ENCODE measurements at regions not wholly inside any gene's neighbourhood (a gene's known extent, or its start where the extent isn't known, plus 50 kb on each side); places are given as distances from the start of the nearest gene placed in this dataset.
"Not testable (repeated sequence)": the region's sequence is repeated elsewhere in the genome, so short reads cannot be mapped to it uniquely, and the experiment has no call there.

DNA sequence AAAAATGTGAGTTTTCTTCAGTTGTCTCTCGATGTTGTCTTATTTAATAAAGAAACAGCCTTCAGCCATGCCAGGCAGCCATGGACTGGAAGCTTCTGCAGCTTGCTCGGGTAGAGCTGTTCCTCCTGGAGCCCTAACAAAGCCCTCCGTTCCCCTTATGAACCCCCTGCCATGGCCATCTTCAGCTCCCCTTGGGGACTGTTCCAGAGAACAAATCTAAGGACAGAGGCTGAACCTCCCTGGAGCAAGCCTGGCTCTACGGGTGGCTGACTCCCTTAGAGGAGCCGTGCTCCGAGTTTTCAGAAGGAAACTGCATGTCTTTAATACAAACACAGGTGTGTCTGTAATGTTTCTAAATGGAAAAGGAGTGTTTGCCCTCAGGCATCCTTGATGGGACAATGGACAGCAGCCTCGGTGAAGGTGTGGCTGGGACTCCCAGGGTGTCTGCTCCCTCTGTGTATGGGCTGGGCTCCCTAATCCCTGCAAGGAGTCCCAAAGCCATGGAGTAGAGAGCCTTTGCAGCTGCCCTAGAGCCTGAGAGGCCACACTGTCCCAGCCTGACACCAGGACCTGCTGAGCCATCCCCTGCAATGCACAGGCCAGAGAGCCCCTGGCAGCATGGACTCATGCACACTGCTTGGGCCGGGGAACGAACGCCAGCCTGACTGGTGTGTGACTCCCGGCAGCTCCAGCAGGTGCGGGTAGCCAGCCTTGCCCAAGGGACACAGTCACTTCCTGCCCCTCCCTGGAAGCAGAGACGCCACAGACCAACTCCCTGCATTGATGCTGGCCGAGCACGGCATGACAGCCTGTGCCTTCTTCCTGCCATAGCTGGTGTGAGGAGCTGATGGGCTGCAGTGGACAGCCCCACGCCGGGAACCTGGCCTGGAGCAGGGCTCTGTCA lies 381.8 kb downstream of the TCERG1L start:
- DNase-seq: no peak

DNA sequence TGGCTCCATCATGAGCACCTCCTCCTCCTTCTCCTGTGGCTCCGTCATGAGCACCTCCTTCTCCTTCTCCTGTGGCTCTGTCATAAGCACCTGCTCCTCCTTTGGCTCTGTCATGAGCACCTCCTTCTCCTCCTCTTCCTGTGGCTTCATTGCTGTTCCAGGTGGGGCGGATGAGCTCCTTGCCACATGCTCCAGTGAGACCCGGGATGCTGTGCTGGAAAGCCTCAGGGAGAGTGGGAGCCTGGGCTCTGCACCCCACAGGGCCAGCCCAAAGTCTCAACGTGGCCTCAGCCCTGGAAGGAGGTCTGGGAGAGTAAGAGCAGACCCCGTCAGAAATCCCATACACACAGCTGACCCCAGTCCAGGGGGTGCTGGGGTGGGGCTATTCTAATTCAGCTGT lies 380.7 kb downstream of the TCERG1L start:
- DNase-seq: no peak

DNA sequence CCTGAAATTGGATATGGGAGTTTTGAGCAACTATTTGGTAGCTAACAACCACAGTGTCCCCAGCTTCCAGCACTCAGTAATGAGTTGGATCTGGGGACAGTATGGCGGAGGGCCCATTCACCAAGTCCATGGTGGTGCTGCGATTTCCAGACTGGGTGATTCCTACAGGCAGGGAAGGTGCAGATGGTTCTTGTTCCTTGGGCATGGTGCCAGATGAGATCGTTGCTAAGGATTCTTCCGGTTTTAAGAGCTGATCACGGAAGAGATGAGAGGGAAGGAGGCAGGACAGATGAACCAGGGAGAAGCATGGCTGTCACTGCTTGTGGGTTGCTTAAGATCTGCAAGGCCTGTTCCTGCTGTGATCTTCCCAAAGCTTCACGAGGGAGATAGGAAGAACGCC lies 380.3 kb downstream of the TCERG1L start:
- no peak for DNase-seq

DNA sequence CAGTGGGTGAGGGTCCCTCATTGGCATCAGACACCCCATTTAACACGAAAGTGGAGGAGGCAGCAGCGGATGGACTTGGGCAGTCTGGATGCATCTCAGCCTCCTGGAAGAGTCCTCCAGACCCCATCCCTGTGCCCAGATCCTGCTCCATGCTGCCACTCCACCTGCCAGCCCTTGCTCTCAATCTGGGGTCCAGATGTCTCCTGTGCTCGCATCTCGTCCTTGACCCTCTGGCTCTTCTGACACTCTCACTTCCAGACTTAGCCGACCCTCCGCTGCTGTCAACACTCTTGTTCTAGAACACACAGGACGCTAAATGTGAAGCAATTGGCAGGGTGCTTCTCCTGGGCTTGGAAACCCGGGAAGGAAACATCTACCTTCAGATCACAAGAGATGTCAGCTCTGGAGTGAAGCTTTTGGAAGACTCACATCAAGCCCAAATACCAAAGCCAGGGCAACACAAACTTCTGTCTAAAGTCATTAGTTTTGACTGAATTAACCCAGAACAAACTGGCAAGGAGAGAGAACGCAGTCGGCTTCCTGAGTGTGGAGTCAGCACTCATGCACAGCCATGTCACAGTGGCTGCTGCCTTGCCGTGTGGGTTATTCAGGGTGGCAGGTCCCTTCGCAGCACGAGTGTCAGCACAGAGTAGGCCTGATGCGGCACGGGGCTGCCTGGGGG lies 379.1 kb downstream of the TCERG1L start:
- DNase-seq: no peak

DNA sequence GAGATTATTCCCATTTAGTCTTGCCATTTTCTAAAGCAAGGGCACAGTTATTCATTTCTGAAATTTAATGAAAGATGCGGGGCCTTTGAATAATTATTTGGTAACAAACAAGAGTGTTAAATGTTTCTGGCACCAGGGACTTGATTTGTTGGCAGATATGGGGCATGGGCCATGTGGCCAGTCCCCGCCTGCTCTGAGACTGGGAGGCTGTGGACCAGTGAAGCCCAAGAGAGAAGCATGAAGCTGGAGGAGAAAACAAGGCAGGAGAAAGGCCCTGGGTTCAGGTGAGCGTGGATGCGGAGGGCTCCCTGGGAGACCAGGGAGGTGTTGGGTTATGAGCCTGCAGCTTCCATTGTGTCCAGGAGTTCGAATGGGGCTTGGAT lies 378.5 kb downstream of the TCERG1L start:
- no peak for DNase-seq

DNA sequence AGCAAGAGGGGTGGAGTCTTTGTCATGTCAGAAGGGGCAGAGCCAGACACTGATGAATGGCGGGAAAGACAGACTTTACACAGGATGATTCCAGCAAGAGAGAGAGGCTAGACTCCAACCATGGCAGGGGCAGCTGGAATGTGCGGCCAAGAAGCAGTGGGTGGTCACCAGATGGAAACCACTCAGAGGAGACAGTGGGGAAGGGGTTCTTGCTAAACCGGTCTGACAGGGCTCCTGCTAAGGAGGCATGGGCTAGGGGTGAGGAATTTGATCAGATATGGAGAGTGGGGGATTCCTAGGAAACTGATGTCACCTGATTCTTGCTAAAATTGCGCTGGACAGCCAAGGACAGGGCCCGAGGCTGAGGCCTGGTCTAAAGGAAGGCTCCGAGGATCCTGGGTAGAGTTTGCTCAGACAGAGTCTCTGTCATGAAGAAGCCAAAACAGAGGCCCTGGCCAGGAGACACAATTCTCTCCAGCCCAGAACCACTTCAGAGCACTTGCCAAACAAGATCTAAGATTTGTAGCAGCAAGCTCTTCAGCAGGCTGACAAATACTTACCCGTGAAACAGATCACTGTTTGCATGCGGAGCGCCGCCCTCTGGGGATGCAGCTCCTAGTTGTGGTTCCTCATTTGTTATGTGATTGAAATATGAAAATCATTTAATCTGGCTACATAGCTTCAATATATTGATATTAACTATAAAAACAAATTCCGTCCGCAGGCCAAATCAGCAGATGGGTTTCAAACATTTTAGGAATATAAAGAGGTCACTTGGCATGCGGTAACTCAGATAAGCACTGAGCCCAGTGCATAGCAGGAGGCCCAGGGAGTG lies 377.0 kb downstream of the TCERG1L start:
- DNase-seq: no peak

DNA sequence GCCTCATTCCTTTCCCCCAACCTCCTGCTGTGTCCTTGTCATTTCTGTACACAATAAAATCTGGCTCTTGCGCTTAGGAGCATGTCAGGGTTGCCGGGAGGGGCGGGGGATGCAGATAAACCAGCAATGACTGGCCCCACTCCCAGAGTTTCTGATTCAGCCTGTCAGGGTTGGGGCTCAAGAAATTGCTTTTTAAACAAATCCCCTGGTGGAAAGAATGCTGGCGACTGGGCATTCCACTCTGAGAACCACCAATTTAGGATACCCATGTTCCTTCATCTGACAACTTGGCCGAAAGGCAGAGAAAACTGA lies 376.4 kb downstream of the TCERG1L start:
- DNase-seq: no peak

DNA sequence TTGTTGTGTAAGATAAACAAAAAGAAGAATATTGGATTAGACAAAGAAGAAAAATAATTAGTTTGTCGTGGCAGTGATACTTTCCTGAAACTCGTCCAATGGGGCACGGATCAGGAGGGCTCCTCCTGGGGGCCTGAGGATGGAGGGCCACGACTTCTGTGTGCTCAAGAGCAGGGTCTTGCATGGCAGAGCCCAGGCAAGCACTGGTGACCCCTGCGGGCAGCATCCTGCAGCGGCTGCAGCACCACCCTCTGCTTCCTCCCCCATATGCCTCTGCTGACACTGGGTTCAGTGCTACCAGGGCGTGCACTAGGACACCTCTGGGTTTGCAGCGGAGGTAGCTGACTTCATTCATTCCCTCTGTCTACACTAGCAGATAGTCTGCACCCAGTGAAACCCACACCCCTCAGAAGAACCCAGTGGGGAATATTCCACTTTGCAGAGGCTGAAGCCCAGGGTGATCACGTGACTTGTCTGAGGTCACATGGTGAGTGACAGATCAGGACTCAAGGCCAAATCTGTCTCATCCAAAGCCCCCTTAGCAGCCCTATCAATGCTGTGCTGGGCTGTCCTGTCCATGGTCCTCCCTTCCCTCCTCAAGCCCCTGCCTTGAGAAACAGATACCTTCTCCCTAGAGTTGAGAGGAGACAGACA lies 375.5 kb downstream of the TCERG1L start:
- DNase-seq: no peak

DNA sequence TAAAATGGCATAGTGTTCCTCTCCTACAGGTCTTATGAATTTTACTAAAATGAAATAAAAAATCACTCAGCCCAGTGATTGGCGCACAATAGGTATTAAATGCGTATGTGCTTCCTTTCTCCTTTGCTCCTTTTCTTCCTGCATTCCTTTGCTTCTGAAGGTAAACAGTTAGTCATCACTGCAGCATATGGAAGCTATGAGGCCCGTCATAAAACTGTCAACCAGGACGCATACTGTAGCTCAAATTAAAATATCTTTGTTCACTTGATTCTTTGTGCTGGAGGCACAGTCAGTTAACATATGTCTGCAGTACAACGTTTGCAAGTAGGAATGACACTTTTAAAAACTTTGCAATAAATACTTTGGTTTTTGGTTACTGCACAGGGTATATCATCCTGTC lies 374.7 kb downstream of the TCERG1L start:
- no peak for DNase-seq

DNA sequence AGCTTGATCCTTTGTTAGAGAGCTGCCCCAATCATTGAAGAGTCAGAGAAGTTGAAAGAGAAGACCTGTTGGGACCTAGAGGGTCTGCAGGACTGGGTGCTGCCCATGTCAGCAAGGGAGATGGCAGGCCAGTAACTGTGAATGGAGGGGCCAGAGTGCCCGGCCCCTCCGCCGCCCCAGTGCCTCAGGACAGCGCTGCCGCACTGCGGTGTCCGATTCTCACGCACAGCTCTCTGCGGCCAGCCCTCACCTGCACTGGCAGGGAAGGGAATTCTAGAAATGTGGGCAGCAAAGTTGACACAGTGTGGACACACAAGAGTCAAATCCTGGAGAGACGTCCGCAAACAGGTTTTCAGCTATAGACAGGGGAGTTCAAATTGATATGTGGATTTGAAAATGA lies 373.5 kb downstream of the TCERG1L start:
- DNase-seq: no peak

DNA sequence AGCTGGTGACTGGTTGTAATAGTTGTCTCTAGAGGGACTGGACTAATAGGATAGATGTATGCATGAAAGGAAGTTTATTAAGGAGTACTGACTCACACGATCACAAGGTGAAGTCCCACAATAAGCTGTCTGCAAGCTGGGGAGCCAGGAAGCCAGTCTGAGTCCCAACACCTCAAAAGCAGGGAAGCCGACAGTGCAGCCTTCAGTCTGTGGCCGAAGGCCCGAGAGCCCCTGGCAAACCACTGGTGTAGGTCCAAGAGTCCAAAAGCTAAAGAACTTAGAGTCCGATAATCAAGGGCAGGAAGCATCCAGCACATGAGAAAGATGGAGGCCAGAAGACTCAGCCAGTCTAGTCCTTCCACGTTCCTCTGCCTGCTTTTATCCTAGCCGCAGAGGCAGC lies 372.6 kb downstream of the TCERG1L start:
- DNase-seq: not testable (repeated sequence)

DNA sequence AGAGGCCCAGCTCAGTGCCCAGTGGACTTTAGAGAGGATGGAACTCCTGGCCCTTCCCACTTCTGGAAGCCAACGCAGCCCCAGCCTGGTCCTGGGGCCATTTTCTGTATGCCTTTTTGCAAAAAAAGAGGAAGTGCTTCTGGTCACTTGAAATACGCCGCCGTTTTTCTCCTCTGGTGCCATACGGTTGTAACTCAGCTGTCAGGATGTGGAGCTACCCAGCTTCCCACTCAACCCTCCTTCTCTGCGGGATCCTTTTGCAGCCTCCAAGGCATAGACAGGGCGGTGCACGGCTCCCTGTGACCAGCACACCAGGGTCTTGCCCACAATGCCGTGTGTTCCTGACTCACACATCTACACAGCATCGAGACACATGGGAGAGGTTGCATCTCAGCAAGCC lies 369.6 kb downstream of the TCERG1L start:
- no peak for DNase-seq

DNA sequence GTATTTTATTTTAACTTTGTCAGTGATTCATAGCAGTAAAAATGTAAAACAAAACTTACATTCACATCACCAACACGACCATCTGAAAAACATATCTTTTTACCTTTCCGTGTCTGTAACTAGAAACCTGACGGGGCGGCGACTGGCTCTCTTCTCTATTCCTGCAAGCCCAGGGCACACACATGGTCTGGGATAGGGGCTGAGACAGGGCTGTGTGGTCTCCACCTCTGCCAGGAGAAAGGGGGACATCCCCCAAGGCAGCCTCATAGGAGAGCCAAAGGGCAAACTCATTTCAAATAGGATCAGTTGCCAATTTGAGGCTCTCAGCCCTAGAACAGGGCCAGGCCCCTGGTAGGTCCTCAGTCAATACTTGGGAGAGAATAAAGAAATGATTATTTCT lies 359.4 kb downstream of the TCERG1L start:
- no peak for DNase-seq

DNA sequence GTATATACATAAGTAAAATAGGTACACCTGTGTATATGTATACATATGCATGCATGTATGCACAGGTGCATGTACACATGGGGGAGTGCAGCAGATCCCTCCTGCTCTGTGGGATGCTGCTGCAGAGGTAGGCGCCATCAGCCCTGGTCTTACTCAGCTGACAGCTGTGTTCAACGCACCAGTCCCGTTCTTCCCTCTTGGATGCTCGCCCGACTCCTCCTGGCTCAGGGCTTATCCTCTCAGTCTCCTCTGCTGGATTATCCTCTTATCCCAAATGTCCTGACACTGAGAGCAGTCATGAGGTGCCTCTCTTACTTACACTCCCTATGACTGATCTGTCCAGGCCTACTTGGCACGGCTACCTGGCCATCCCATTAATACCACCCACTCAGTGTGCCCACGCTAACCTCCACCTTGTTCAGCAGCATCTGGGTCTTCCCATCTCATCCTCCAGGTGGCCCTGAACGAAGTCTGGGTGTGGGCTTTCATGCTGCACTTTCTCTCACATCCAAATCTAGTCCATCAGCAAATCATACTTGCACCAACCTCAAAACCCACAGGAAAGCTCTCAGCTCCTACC lies 357.1 kb downstream of the TCERG1L start:
- no peak for DNase-seq

DNA sequence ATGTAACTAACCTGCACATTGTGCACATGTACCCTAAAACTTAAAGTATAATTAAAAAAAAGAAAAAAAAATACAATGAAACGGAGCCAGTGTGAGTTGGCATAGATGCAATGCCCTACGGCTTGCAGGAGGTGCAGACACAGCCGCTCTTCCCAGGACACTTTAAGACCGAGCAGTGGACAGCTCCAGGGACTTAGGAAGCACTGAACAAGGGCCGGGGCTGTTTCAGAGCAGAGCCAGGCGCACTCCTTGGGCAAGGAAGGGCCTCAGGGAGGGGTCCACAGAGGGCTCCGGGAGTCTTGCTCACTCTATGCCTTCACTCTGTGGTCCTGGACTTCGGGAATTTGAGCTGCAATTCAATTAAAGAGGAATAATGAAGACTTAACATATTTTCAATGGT lies 355.3 kb downstream of the TCERG1L start:
- DNase-seq: no peak

DNA sequence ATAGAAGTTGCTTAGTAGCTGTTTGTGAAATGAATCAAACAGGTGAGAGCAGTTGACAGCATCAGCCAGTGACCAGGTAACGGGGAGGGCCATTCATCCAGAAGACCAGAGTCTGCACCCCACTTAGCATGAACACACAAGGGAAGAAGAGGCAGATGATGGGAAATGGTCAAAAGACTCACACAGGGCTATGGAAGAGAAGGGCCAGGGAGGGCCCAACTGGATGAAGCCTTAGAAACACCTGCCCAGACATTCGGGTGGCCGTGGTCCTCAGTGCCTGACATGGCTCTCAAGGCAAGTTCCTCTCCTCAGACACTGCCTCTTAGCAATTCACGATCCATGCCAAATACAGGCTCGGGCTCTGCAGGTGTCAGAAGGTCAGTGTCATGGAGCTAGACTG lies 354.1 kb downstream of the TCERG1L start:
- DNase-seq: no peak

DNA sequence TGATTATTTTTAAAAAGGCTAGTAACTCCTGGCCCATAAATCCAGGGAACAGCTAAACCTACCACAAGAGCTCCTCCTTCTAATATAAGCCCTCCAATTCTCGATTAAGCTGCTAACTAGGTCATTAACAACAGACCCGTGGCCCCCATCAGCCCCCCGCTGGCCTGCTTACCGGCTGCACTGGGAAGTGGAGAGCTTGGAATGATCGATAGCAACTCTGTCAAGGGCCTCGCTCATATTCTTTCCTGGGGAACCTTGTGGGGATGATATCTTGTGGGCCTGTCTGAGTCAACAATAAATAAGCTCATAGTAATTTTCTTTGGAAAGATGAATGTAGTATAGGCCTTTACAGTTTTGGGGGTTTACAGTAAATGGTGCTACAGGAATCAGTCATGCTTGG lies 353.5 kb downstream of the TCERG1L start:
- no peak for DNase-seq

DNA sequence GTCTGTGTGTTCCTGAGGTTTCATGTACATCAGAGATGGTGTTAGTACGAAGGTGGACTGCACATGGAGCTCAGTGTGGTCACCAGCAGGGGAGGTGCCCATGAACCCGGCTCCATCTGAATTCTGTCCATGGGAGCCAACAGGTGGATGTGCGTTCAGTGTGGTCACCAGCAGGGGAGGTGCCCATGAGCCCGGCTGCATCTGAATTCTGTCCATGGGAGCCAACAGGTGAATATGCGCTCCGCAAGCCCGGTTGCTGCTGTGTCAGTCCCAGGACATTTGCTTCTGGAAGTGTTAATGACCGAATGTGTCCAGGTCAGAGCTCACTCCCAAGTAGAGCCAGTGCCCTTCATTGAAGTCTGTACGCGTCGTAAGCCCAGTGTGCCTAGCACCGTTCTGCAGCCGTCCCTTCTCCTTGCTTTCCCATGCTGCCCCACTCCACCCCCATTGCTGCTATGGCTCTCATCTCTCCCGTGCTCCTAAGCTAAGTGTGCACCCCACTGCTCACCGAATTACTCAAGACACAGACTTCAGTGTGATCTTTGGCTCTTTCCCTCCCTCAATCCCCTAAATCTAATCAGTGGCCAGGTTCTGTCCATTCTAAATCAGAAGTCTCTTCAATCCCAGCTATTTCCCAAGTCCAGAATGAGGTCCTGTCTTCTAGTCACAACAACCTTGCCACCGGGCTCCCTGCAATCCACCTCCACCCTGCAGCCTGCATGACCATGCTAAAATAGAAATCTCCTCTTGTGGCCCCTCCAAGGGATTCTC lies 352.4 kb downstream of the TCERG1L start:
- no peak for DNase-seq

DNA sequence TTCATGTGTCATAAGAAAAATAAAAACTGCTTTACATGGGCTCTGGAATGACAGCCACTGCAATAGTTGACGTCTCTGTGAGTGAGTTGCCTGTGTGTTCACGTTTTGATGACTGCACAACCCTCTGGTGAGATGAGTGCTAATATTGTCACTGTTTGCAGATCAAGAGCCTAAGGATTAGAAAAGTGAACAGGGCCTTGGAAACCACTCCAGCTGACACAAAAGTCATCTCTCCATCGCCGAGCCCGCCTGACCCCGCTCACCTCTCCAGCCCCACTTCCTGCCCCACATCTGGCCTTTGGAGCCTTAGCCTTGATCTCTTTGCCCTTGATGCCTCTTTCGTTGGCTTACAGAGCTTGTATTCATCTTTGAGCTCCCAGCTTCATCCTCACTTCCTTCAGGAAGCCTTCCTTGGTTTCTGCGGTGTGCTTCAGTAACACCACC lies 351.7 kb downstream of the TCERG1L start:
- no peak for DNase-seq

DNA sequence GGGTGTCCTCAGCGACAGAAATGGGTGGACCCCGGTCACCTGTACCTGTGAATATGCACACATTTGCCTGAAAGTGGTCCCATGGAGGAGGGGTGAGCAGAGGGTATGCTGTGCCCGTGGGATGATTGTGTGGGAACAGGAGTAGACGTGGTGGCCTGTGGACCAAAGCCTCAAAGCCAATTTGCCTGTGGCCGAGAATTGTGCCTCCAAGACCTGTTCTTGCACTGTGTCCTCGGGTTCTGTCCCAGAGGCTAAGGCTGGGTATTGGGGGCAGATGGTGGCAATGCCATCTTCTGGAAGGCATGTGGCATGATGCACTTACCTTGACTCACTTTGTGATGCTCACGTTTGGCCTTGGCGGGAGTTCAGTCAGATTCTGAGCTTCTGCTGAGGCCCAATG lies 351.0 kb downstream of the TCERG1L start:
- DNase-seq: no peak

DNA sequence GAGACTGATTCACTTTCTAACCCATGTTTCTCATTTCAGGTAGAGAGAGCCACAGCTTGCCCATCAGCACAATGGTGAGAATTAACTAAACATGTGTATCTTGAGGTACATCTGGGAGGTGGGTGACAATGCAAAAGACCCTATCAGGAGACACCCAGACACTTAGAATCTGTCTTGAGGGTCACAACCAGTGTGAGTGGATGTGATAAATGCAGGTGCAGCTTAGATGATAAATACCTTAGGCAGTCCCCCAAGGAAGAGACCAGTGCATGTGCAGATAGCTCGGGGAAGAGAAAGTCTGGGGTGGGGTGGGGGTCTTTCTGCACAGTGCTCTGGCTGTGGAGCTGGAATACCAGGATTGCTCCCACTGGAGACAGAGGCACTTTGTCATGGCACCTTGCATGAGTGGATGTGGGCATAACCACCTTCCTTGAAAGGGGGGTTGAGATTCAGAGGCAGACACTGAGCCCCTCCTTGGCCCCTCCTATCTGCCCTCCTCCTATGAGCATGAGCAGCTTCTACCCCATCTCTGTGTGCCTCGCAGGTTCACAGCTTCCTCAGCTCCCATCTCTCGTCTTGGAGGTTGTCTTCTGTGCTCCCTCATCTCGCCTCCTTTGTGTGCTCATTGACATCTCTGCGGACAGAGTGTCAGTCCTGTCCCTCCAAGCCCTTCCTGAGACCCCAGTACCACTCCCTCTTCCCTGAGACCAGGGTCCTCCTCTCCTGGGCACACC lies 349.8 kb downstream of the TCERG1L start:
- DNase-seq: no peak
